Peyer's patch (tissue), 4 donors: ENCODE measurements at regions not wholly inside any gene's neighbourhood (a gene's known extent, or its start where the extent isn't known, plus 50 kb on each side); places are given as distances from the start of the nearest gene placed in this dataset.
"Not testable (repeated sequence)": the region's sequence is repeated elsewhere in the genome, so short reads cannot be mapped to it uniquely, and the experiment has no call there.

ENCODE experiments used
- POLR2A ChIP-seq, 2 donors: fragments of 450-650 bp; IDR thresholded peaks; one replicate each; pipeline ENCODE4 v1.5.1; 2017; ENCODE audit warnings: antibody characterized with exemption in 2 of 2, mild to moderate bottlenecking in 2 of 2, moderate library complexity in 2 of 2
- TF ChIP-seq, protein P1 (sequence below), 6 experiments: fragments of 450-650 bp in 4 of 6; fragments of 200-600 bp in 2 of 6; sonication (generic) in 1 of 6; IDR thresholded peaks; one replicate each; pipeline ENCODE4 v1.5.1; 2017 to 2019; ENCODE audit warnings: antibody characterized with exemption in 6 of 6, mild to moderate bottlenecking in 3 of 6, moderate library complexity in 1 of 6

DNA sequence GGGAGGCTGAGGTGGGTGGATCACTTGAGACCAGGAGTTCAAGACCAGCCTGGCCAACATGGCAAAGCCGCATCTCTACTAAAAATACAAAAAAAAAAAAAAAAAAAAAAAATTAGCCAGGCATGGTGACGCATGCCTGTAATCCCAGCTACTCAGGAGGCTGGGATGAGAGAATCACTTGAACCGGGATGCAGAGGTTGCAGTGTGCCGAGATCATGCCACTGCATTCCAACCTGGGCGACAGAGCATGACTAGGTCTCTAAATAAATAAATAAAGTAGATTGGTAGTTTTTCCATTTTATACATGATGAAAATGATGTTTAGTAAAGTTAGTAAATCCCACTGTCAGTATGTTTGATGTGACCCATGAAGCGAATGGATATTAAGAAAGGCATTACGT is 531.0 kb upstream of the SPRY2 start:
- not testable (repeated sequence) for TF ChIP-seq POLR2A (IDR thresholded peaks at IDR 0.05)
- TF ChIP-seq, protein P1, sequence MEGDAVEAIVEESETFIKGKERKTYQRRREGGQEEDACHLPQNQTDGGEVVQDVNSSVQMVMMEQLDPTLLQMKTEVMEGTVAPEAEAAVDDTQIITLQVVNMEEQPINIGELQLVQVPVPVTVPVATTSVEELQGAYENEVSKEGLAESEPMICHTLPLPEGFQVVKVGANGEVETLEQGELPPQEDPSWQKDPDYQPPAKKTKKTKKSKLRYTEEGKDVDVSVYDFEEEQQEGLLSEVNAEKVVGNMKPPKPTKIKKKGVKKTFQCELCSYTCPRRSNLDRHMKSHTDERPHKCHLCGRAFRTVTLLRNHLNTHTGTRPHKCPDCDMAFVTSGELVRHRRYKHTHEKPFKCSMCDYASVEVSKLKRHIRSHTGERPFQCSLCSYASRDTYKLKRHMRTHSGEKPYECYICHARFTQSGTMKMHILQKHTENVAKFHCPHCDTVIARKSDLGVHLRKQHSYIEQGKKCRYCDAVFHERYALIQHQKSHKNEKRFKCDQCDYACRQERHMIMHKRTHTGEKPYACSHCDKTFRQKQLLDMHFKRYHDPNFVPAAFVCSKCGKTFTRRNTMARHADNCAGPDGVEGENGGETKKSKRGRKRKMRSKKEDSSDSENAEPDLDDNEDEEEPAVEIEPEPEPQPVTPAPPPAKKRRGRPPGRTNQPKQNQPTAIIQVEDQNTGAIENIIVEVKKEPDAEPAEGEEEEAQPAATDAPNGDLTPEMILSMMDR (IDR thresholded peaks at IDR 0.05), result not testable (repeated sequence)
